B cell (primary cell): ENCODE measurements at regions not wholly inside any gene's neighbourhood (a gene's known extent, or its start where the extent isn't known, plus 50 kb on each side); places are given as distances from the start of the nearest gene placed in this dataset.

ENCODE experiments used
- CTCF ChIP-seq: fragments of 200-600 bp; IDR thresholded peaks from one replicate; pipeline ENCODE4 v1.8.0; 2022; ENCODE audit warnings: antibody characterized with exemption, mild to moderate bottlenecking
- EZH2 ChIP-seq: IDR thresholded peaks from 2 replicates; pipeline ENCODE4 v1.6.1; 2012; ENCODE audit warnings: borderline replicate concordance, low read depth, mild to moderate bottlenecking, moderate library complexity, low read length; ENCODE audit not compliant: insufficient read depth, poor library complexity, severe bottlenecking

- TF ChIP-seq CTCF (no peak), EZH2 (no peak)
These were observed 657.8 kb downstream of the TLE1 start for GRCh38 chr9:81031422-81032029.
